ENCODE measurements at regions not wholly inside any gene's neighbourhood (a gene's known extent, or its start where the extent isn't known, plus 50 kb on each side); places are given as distances from the start of the nearest gene placed in this dataset.

- DNase-seq (ENCODE audit: low read depth in 3 of 3): no peak
Observed at GRCh38 chr2:43086451-43087221, 139.8 kb downstream of the ZFP36L2 start.

GRCh38 chr2:43085929-43086328 is 140.5 kb downstream of the ZFP36L2 start:
- no peak for DNase-seq (ENCODE audit: low read depth in 3 of 3)

GRCh38 chr2:43085505-43085904 is 140.9 kb downstream of the ZFP36L2 start:
- DNase-seq (ENCODE audit: low read depth in 3 of 3): no peak

- DNase-seq (ENCODE audit: low read depth in 3 of 3): no peak
Observed at GRCh38 chr2:43084699-43085091, 141.7 kb downstream of the ZFP36L2 start.

- DNase-seq (ENCODE audit: low read depth in 3 of 3): no peak
Observed at GRCh38 chr2:43083710-43084698, 142.4 kb downstream of the ZFP36L2 start.

- no peak for DNase-seq (ENCODE audit: low read depth in 3 of 3)
Observed at GRCh38 chr2:43082903-43083677, 143.3 kb downstream of the ZFP36L2 start.

GRCh38 chr2:43082111-43082894 is 144.1 kb downstream of the ZFP36L2 start:
- no peak for DNase-seq (ENCODE audit: low read depth in 3 of 3)

GRCh38 chr2:43081131-43081765 is 145.2 kb downstream of the ZFP36L2 start:
- DNase-seq (ENCODE audit: low read depth in 3 of 3): no peak

- no peak for DNase-seq (ENCODE audit: low read depth in 3 of 3)
Observed at GRCh38 chr2:43080571-43081021, 145.8 kb downstream of the ZFP36L2 start.

GRCh38 chr2:43078781-43079755 is 147.3 kb downstream of the ZFP36L2 start:
- DNase-seq (ENCODE audit: low read depth in 3 of 3): no peak

GRCh38 chr2:43078301-43078700 is 148.1 kb downstream of the ZFP36L2 start:
- DNase-seq (ENCODE audit: low read depth in 3 of 3): no peak

GRCh38 chr2:43077876-43078275 is 148.5 kb downstream of the ZFP36L2 start:
- DNase-seq (ENCODE audit: low read depth in 3 of 3): no peak

GRCh38 chr2:43076676-43077075 is 149.7 kb downstream of the ZFP36L2 start:
- no peak for DNase-seq (ENCODE audit: low read depth in 3 of 3)

GRCh38 chr2:43075811-43076585 is 150.4 kb downstream of the ZFP36L2 start:
- no peak for DNase-seq (ENCODE audit: low read depth in 3 of 3)

GRCh38 chr2:43075054-43075593 is 151.3 kb downstream of the ZFP36L2 start:
- DNase-seq (ENCODE audit: low read depth in 3 of 3): no peak

GRCh38 chr2:43074592-43075053 is 151.8 kb downstream of the ZFP36L2 start:
- no peak for DNase-seq (ENCODE audit: low read depth in 3 of 3)

GRCh38 chr2:43074052-43074451 is 152.4 kb downstream of the ZFP36L2 start:
- no peak for DNase-seq (ENCODE audit: low read depth in 3 of 3)

- no peak for DNase-seq (ENCODE audit: low read depth in 3 of 3)
Observed at GRCh38 chr2:43073401-43073825, 153.0 kb downstream of the ZFP36L2 start.
